ENCODE measurements at regions not wholly inside any gene's neighbourhood (a gene's known extent, or its start where the extent isn't known, plus 50 kb on each side); places are given as distances from the start of the nearest gene placed in this dataset.

DNA sequence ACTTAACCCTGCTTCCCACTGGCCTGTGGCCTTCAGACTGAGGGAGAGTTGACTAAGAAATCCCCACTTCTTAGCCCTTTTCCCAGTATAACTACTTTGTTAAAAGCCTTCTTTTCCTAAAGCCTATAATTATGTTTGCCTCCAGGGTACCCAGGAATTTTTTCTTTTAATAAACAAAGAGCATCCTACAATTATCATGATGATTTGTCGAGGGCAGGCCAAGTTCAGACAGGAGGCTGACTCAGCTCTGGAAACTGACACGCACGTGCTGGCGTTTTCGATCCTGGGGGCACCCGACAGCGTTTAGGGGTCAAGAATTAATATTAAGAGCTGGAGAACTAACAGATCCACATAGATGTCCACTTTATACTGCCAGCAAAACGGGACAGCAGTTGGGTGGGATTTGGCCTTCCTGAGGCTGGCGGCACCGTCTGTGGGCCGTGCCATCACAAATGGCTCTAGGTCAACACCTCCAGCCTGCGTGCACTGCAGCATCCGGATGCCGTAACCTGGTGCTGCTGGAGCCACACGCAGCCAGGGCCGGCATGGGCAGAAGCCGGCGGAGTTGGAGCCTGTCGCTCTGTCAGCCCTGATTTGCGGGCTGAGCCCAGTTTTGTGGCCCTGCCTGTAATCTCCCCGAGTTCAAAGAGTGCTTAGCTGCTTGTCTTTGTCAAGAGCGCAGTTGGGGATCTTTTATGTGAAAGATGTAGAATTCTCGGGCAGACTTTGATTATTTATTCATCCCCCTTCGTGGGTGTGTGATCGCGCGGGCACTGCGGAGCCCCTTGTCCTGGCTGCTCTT is 191.0 kb downstream of the GLI2 start:
- DNase-seq: no peak
- intact Hi-C loops (cut with micrococcal nuclease): no loop called here

DNA sequence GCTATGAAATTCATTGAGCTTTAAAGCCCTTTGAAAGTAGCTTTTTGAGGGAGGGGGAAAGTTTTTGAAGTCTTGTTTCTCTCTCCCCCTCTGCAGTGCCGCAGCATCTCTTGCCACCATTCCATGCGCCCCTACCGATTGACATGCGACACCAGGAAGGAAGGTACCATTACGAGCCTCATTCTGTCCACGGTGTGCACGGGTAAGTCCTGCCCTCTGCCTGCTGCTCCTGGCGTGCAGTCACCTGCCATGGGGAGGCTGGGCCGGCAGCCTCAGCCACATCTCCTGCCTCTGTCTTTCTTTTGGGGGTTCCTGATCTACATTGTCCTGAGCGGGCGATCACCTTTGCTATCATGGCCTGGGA is 191.6 kb downstream of the GLI2 start:
- Histone ChIP-seq H3K27ac (replicated peaks) (no peak overlapping the region), H3K27me3 (ENCODE audit: low read depth) (no peaks in the 10 kb centered on the region), H3K36me3 (no peaks in the 10 kb centered on the region), H3K4me3 (no peak overlapping the region), H3K4me1 (no peaks in the 10 kb centered on the region), H3K9me3 (replicated peaks) (peaks cover 5% of the 10 kb centered on the region)
- TF ChIP-seq, protein P1, sequence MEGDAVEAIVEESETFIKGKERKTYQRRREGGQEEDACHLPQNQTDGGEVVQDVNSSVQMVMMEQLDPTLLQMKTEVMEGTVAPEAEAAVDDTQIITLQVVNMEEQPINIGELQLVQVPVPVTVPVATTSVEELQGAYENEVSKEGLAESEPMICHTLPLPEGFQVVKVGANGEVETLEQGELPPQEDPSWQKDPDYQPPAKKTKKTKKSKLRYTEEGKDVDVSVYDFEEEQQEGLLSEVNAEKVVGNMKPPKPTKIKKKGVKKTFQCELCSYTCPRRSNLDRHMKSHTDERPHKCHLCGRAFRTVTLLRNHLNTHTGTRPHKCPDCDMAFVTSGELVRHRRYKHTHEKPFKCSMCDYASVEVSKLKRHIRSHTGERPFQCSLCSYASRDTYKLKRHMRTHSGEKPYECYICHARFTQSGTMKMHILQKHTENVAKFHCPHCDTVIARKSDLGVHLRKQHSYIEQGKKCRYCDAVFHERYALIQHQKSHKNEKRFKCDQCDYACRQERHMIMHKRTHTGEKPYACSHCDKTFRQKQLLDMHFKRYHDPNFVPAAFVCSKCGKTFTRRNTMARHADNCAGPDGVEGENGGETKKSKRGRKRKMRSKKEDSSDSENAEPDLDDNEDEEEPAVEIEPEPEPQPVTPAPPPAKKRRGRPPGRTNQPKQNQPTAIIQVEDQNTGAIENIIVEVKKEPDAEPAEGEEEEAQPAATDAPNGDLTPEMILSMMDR (IDR thresholded peaks at IDR 0.05; ENCODE audit: borderline replicate concordance): no peak
- intact Hi-C loops (cut with micrococcal nuclease): no loop called here
- DNase-seq: no peak

More for the DNA sequence above, 191.0 kb downstream of the GLI2 start:
- TF ChIP-seq, protein P1 (IDR thresholded peaks at IDR 0.05; ENCODE audit: borderline replicate concordance): no peak
- Histone ChIP-seq H3K36me3 (no peaks in the 10 kb centered on the region), H3K9me3 (replicated peaks) (peaks cover 5% of the 10 kb centered on the region), H3K27me3 (ENCODE audit: low read depth) (no peaks in the 10 kb centered on the region), H3K4me3 (no peak overlapping the region), H3K4me1 (no peaks in the 10 kb centered on the region), H3K27ac (replicated peaks) (no peak overlapping the region)

DNA sequence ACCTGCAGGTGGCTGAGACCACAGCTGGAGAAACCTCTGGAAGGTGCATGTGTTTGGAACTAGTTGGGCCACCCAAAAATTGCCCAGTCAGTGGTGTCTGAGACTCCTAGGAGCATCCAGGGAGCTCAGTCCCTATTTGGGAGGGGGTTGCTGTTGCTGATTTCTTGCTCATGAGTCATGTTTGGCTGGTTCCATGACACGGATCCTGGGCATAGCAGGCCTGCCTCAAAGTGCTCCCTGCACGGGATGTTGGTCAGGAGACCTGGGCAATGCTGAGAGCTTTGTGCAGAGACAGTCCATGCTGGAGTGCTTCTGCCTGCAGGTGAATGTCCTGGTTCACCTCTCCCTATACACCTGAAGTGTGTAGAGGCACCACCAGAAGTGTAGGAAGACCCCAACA is 194.2 kb downstream of the GLI2 start:
- Histone ChIP-seq H3K9me3 (replicated peaks) (peaks cover 5% of the 10 kb centered on the region), H3K27me3 (ENCODE audit: low read depth) (no peaks in the 10 kb centered on the region), H3K4me1 (no peaks in the 10 kb centered on the region), H3K36me3 (no peaks in the 10 kb centered on the region), H3K27ac (replicated peaks) (no peak overlapping the region), H3K4me3 (no peak overlapping the region)
- intact Hi-C loops (cut with micrococcal nuclease): no loop called here
- DNase-seq: no peak
- TF ChIP-seq, protein P1 (IDR thresholded peaks at IDR 0.05; ENCODE audit: borderline replicate concordance): no peak

DNA sequence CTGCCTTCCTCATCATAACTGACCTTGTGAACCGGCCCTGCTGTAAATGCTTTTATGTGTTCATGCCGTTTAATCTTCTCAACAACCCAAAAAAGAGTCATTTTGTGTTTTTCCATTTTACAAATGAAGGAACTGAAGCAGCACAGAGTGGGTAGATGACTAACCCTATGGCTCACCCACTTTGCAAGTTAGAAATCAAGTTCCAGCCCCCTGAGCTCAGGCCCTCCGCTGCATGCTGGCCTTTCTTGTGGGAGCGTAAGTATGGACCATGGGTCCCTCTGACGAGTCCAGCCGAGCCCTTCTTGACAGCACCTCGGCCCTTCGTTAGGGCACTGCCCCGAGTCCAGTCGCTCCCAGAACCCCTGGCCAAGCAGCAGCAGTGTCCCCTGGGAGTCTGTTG is 194.6 kb downstream of the GLI2 start:
- Histone ChIP-seq H3K9me3 (replicated peaks) (peaks cover 5% of the 10 kb centered on the region), H3K27ac (replicated peaks) (no peak overlapping the region), H3K27me3 (ENCODE audit: low read depth) (peaks cover 4% of the 10 kb centered on the region), H3K4me3 (no peak overlapping the region), H3K4me1 (no peaks in the 10 kb centered on the region), H3K36me3 (no peaks in the 10 kb centered on the region)
- TF ChIP-seq, protein P1 (IDR thresholded peaks at IDR 0.05; ENCODE audit: borderline replicate concordance): no peak
- no peak for DNase-seq
- intact Hi-C loops (cut with micrococcal nuclease): no loop called here

DNA sequence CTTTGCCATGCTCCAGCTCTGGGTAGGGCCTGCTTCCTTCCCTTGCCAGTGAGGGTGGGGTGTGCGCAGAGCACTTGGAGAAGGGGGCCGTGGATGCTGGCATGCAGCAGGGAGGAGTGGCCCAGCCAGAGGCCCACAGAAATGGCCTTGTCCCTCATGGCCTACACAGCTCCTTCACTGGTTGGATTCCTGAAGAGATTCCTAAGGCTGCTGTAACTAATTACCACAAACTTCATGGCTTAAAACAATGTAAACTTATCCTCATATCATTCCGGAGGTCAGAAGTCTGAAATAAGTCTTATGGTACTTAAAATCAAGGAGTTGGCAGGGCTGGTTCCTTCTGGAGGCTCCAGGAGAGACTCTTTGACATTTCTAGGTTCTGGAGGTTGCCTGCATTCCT is 195.2 kb downstream of the GLI2 start:
- Histone ChIP-seq H3K4me1 (peaks cover 5% of the 10 kb centered on the region), H3K27me3 (ENCODE audit: low read depth) (peaks cover 9% of the 10 kb centered on the region), H3K36me3 (no peaks in the 10 kb centered on the region), H3K27ac (replicated peaks) (no peak overlapping the region), H3K4me3 (no peak overlapping the region), H3K9me3 (replicated peaks) (peaks cover 5% of the 10 kb centered on the region)
- TF ChIP-seq, protein P1 (IDR thresholded peaks at IDR 0.05; ENCODE audit: borderline replicate concordance): no peak
- intact Hi-C loops (cut with micrococcal nuclease): no loop called here
- no peak for DNase-seq

All from left ventricle myocardium inferior (tissue), 1 donor.